GM12891 (cell line): ENCODE measurements at regions not wholly inside any gene's neighbourhood (a gene's known extent, or its start where the extent isn't known, plus 50 kb on each side); places are given as distances from the start of the nearest gene placed in this dataset.

Source experiments
- POLR2A ChIP-seq: IDR thresholded peaks from 2 replicates; pipeline ENCODE4 v1.6.1; 2011; ENCODE audit warnings: low read depth, low read length, control low read depth
- POLR2AphosphoS5 ChIP-seq: IDR thresholded peaks from 2 replicates; pipeline ENCODE4 v1.6.1; 2011; ENCODE audit warnings: low read depth, low read length, control low read depth
- POU2F2 ChIP-seq: IDR thresholded peaks from 2 replicates; pipeline ENCODE4 v1.6.1; 2011; ENCODE audit warnings: low read depth, mild to moderate bottlenecking, control low read depth, low read length, moderate library complexity
- SPI1 ChIP-seq: IDR thresholded peaks from 2 replicates; pipeline ENCODE4 v1.6.1; 2011; ENCODE audit warnings: low read depth, low read length, control low read depth
- TAF1 ChIP-seq: IDR thresholded peaks from 2 replicates; pipeline ENCODE4 v1.6.1; 2011; ENCODE audit warnings: low read depth, low read length, control low read depth

DNA sequence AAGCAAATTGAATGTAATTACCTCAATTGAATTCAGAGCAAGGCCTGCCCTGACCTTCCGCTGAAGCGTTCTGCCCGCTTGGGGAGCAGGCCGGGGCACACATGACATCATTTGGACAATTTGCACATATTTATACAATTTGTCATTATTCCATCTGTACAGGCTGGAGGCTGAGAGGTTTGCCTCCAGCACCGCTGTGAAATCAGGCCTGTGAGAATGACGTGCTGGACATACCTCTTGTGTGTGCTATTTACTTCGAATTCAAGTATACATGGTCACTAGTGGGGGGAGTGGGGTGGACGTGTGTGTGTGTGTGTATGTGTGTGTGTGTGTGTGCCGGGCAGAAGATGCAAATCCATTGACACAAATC is 285.6 kb downstream of the SHOX start:
- TF ChIP-seq POLR2A, result no peak
- TF ChIP-seq TAF1, result no peak
- no peak for TF ChIP-seq POLR2AphosphoS5
- no peak for TF ChIP-seq POU2F2
- TF ChIP-seq SPI1, result no peak
